CD14-positive monocyte (primary cell): ENCODE measurements at regions not wholly inside any gene's neighbourhood (a gene's known extent, or its start where the extent isn't known, plus 50 kb on each side); places are given as distances from the start of the nearest gene placed in this dataset.

Experiments used
- DNase-seq, 3 donors: peaks; one replicate each; pipeline ENCODE4 v3.0.0-alpha.2; 2011 to 2022
- H2AFZ ChIP-seq: 2 replicates; pipeline ENCODE4 v1.6.0; 2012; ENCODE audit warnings: mild to moderate bottlenecking, low read depth, low read length, inconsistent platforms; ENCODE audit not compliant: insufficient read depth, poor library complexity, severe bottlenecking
- H3K27ac ChIP-seq, 2 donors: 1 replicate in 1 of 2; 2 replicates in 1 of 2; pipeline ENCODE4 v1.5.1; 2012 to 2013; ENCODE audit warnings: low read length in 2 of 2, control low read depth in 1 of 2, inconsistent platforms in 1 of 2, low read depth in 1 of 2, mild to moderate bottlenecking in 1 of 2
- H3K27me3 ChIP-seq, 2 donors: one replicate each; pipeline versions ENCODE4 v1.6.0 to v1.6.1; 2011 to 2013; ENCODE audit warnings: low read length in 2 of 2; ENCODE audit not compliant: control insufficient read depth in 2 of 2, insufficient read depth in 2 of 2
- H3K36me3 ChIP-seq, 2 donors: replicated peaks in 1 of 2; 1 replicate in 1 of 2; 2 replicates in 1 of 2; pipeline versions ENCODE4 v1.5.1 to v1.6.1; 2012 to 2013; ENCODE audit warnings: low read length in 2 of 2, control low read depth in 1 of 2, inconsistent platforms in 1 of 2, mild to moderate bottlenecking in 1 of 2; ENCODE audit not compliant: insufficient read depth in 2 of 2, control insufficient read depth in 1 of 2
- H3K4me1 ChIP-seq, 2 donors: 1 replicate in 1 of 2; 2 replicates in 1 of 2; pipeline versions ENCODE4 v1.5.1 to v1.6.1; 2012 to 2013; ENCODE audit warnings: low read length in 2 of 2, control low read depth in 1 of 2, inconsistent platforms in 1 of 2, mild to moderate bottlenecking in 1 of 2, moderate library complexity in 1 of 2; ENCODE audit not compliant: insufficient read depth in 2 of 2, control insufficient read depth in 1 of 2
- H3K4me2 ChIP-seq: replicated peaks from 2 replicates; pipeline ENCODE3; 2012; ENCODE audit warnings: low read length, moderate library complexity, mild to moderate bottlenecking; ENCODE audit not compliant: poor library complexity, severe bottlenecking; ENCODE audit errors: extremely low read depth
- H3K4me3 ChIP-seq, 3 experiments: fragments of 200-600 bp in 1 of 3; sonication (generic) in 1 of 3; replicated peaks in 1 of 3; 1 replicate in 2 of 3; 2 replicates in 1 of 3; pipeline ENCODE4 v1.5.1; 2011 to 2013; ENCODE audit warnings: low read length in 3 of 3, mild to moderate bottlenecking in 3 of 3, control low read depth in 2 of 3, low read depth in 2 of 3, inconsistent platforms in 1 of 3, moderate library complexity in 1 of 3
- H3K79me2 ChIP-seq: 2 replicates; pipeline ENCODE4 v1.6.0; 2012; ENCODE audit warnings: mild to moderate bottlenecking, control low read depth, inconsistent platforms, low read length, moderate library complexity; ENCODE audit not compliant: insufficient read depth
- H3K9ac ChIP-seq: 2 replicates; pipeline ENCODE4 v1.6.0; 2017; ENCODE audit warnings: low read length, mild to moderate bottlenecking; ENCODE audit not compliant: insufficient read depth, poor library complexity, severe bottlenecking
- H3K9me3 ChIP-seq, 2 donors: replicated peaks in 1 of 2; 1 replicate in 1 of 2; 2 replicates in 1 of 2; pipeline versions ENCODE4 v1.5.1 to v1.6.1; 2012 to 2013; ENCODE audit warnings: low read length in 2 of 2, control low read depth in 1 of 2; ENCODE audit not compliant: control insufficient read depth in 1 of 2, insufficient read depth in 1 of 2
- H4K20me1 ChIP-seq: 2 replicates; pipeline ENCODE4 v1.6.0; 2012; ENCODE audit warnings: mild to moderate bottlenecking, low read length, control low read depth, moderate library complexity; ENCODE audit not compliant: insufficient read depth
- H3K27ac Mint-ChIP-seq, 7 donors: one replicate each; pipeline ENCODE4 v1.8.0; 2020; ENCODE audit warnings: mild to moderate bottlenecking in 7 of 7, mixed read lengths in 7 of 7, moderate library complexity in 6 of 7, inconsistent platforms in 2 of 7
- H3K27me3 Mint-ChIP-seq, 3 donors: one replicate each; pipeline ENCODE4 v1.8.0; 2021 to 2022; ENCODE audit warnings: low read depth in 3 of 3, mild to moderate bottlenecking in 3 of 3, mixed read lengths in 3 of 3, moderate library complexity in 3 of 3, inconsistent platforms in 1 of 3
- H3K36me3 Mint-ChIP-seq, 2 donors: one replicate each; pipeline ENCODE4 v1.8.0; 2020; ENCODE audit warnings: mixed read lengths in 2 of 2, inconsistent platforms in 1 of 2, mild to moderate bottlenecking in 1 of 2
- H3K4me1 Mint-ChIP-seq: one replicate; pipeline ENCODE4 v1.8.0; 2020; ENCODE audit warnings: mild to moderate bottlenecking, mixed read lengths
- H3K4me3 Mint-ChIP-seq, 2 donors: one replicate each; pipeline ENCODE4 v1.8.0; 2020; ENCODE audit warnings: mild to moderate bottlenecking in 2 of 2, mixed read lengths in 2 of 2, moderate library complexity in 1 of 2
- H3K9me3 Mint-ChIP-seq, 7 donors: one replicate each; pipeline ENCODE4 v1.8.0; 2020 to 2022; ENCODE audit warnings: mixed read lengths in 7 of 7, mild to moderate bottlenecking in 6 of 7, moderate library complexity in 6 of 7, inconsistent platforms in 2 of 7
- WGBS: methylation state at CpG from one replicate; pipeline ENCODE4 v1.1.5; 2013; ENCODE audit warnings: missing lambda C conversion rate; ENCODE audit not compliant: insufficient coverage; 5-methylcytosine and 5-hydroxymethylcytosine counted together
- intact Hi-C, 2 donors: fragments of 100-400 bp; cut with micrococcal nuclease; formaldehyde crosslinking; loops; one replicate each; pipeline versions ENCODE4 v1.15.0 to v1.15.1; 2023
- TF ChIP-seq, protein P1 (sequence below): fragments of 200-600 bp; IDR thresholded peaks from one replicate; pipeline ENCODE4 v1.8.0; 2022; ENCODE audit warnings: antibody characterized with exemption, mild to moderate bottlenecking

DNA sequence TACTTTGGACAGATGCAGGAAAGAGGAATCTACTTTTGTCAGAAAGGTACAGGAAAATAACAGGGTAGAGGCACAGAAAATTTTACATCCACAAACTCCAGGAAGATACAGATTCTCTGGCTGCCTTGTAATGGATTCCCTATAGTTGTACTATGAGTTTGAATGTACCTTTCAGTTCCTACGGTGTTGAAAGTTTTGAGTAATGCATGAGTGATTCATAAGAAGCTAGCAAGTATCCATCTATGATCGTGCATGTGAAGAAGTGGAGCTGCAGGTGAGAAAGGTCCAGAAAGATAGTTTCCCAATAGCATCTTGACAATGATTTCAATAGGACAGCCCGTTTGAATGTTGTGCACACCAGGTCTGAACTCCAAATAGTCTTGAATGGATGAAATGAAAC lies 786.5 kb upstream of the ROBO1 start:
- H3K27me3 ChIP-seq, result no peaks in the 10 kb centered on the region
- H3K27me3 Mint-ChIP-seq, result peaks cover 0 to 1% (median 0%) of the 10 kb centered on the region in 3 donors
- TF ChIP-seq, protein P1, sequence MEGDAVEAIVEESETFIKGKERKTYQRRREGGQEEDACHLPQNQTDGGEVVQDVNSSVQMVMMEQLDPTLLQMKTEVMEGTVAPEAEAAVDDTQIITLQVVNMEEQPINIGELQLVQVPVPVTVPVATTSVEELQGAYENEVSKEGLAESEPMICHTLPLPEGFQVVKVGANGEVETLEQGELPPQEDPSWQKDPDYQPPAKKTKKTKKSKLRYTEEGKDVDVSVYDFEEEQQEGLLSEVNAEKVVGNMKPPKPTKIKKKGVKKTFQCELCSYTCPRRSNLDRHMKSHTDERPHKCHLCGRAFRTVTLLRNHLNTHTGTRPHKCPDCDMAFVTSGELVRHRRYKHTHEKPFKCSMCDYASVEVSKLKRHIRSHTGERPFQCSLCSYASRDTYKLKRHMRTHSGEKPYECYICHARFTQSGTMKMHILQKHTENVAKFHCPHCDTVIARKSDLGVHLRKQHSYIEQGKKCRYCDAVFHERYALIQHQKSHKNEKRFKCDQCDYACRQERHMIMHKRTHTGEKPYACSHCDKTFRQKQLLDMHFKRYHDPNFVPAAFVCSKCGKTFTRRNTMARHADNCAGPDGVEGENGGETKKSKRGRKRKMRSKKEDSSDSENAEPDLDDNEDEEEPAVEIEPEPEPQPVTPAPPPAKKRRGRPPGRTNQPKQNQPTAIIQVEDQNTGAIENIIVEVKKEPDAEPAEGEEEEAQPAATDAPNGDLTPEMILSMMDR, result no peak
- H3K27ac ChIP-seq, result no peak overlapping the region
- H4K20me1 ChIP-seq, result no peaks in the 10 kb centered on the region
- no peak overlapping the region for H3K4me3 Mint-ChIP-seq
- H3K4me3 ChIP-seq, result no peak overlapping the region
- peaks cover 0 to 7% (median 0%) of the 10 kb centered on the region in 7 donors for H3K9me3 Mint-ChIP-seq
- H3K79me2 ChIP-seq, result no peaks in the 10 kb centered on the region
- no peaks in the 10 kb centered on the region for H3K4me1 Mint-ChIP-seq
- intact Hi-C loops, result no loop called here
- H3K4me2 ChIP-seq, result no peak overlapping the region
- no peaks in the 10 kb centered on the region for H3K36me3 Mint-ChIP-seq
- H3K36me3 ChIP-seq, result no peaks in the 10 kb centered on the region
- WGBS, result 83% methylated on average over 1 of the region's 3 CpGs
- no peak for DNase-seq
- H3K27ac Mint-ChIP-seq, result no peak overlapping the region
- no peaks in the 10 kb centered on the region for H3K4me1 ChIP-seq
- H2AFZ ChIP-seq, result no peak overlapping the region
- H3K9me3 ChIP-seq, result no peaks in the 10 kb centered on the region
- no peak overlapping the region for H3K9ac ChIP-seq

GRCh38 chr3:80553211-80553610 lies 785.4 kb upstream of the ROBO1 start:
- H3K79me2 ChIP-seq, result no peaks in the 10 kb centered on the region
- H3K4me1 ChIP-seq, result no peaks in the 10 kb centered on the region
- Mint-ChIP-seq H3K36me3 (no peaks in the 10 kb centered on the region), H3K27me3 (peaks cover 0 to 1% (median 0%) of the 10 kb centered on the region in 3 donors), H3K9me3 (peaks cover 0 to 7% (median 0%) of the 10 kb centered on the region in 7 donors), H3K4me1 (no peaks in the 10 kb centered on the region), H3K4me3 (no peak overlapping the region), H3K27ac (no peak overlapping the region)
- no peaks in the 10 kb centered on the region for H3K27me3 ChIP-seq
- H4K20me1 ChIP-seq, result no peaks in the 10 kb centered on the region
- no peak overlapping the region for H3K4me2 ChIP-seq
- TF ChIP-seq, protein P1, result no peak
- DNase-seq, result no peak
- no CpG with 5 or more reads among the region's 4 CpGs for whole genome bisulfite sequencing
- H3K27ac ChIP-seq, result no peak overlapping the region
- no peak overlapping the region for H2AFZ ChIP-seq
- H3K9me3 ChIP-seq, result no peaks in the 10 kb centered on the region
- no peaks in the 10 kb centered on the region for H3K36me3 ChIP-seq
- no peak overlapping the region for H3K9ac ChIP-seq
- intact Hi-C loops, result no loop called here
- no peak overlapping the region for H3K4me3 ChIP-seq
